GM12878 (cell line): ENCODE measurements at regions not wholly inside any gene's neighbourhood (a gene's known extent, or its start where the extent isn't known, plus 50 kb on each side); places are given as distances from the start of the nearest gene placed in this dataset.

ENCODE experiments used
- CTCF ChIP-seq, 3 experiments: IDR thresholded peaks in 2 of 3; conservative IDR thresholded peaks in 1 of 3; 2 replicates each; pipeline ENCODE4 v1.5.1; 2011; ENCODE audit warnings: low read depth in 3 of 3, low read length in 3 of 3, mild to moderate bottlenecking in 3 of 3, control low read depth in 2 of 3, moderate library complexity in 2 of 3, inconsistent platforms in 1 of 3, mixed read lengths in 1 of 3; ENCODE audit not compliant: control insufficient read depth in 2 of 3, insufficient read depth in 1 of 3; ENCODE audit errors: extremely low read depth in 1 of 3
- MEF2A ChIP-seq: IDR thresholded peaks from 2 replicates; pipeline ENCODE4 v1.6.1; 2011; ENCODE audit warnings: low read depth, mild to moderate bottlenecking, low read length, moderate library complexity; ENCODE audit not compliant: insufficient read depth
- POLR2A ChIP-seq: IDR thresholded peaks from 2 replicates; pipeline ENCODE4 v1.6.1; 2011; ENCODE audit warnings: low read depth, mild to moderate bottlenecking, low read length
- USF2 ChIP-seq: IDR thresholded peaks from 2 replicates; pipeline ENCODE4 v1.6.1; 2011; ENCODE audit warnings: low read depth, low read length, improper control_type of control experiment, borderline replicate concordance

- no peak for TF ChIP-seq CTCF (IDR thresholded peaks at IDR 0.05 in 2 of 3, conservative IDR thresholded peaks at IDR 0.05 in 1 of 3; ENCODE audit: control insufficient read depth in 2 of 3, extremely low read depth in 1 of 3, insufficient read depth in 1 of 3, low read depth in 3 of 3, low read length in 3 of 3)
- TF ChIP-seq USF2: no peak
- no peak for TF ChIP-seq MEF2A
- no peak for TF ChIP-seq POLR2A
Observed at GRCh38 chr6:167537816-167538215, 212.9 kb downstream of the TTLL2 start.
